ENCODE measurements at regions not wholly inside any gene's neighbourhood (a gene's known extent, or its start where the extent isn't known, plus 50 kb on each side); places are given as distances from the start of the nearest gene placed in this dataset.

- TF ChIP-seq CTCF (IDR thresholded peaks at IDR 0.05; ENCODE audit: low read length) (no peak), EZH2 (IDR thresholded peaks at IDR 0.05; ENCODE audit: borderline replicate concordance, low read length) (no peak)
Measured at GRCh38 chr2:198405311-198405710, 600.9 kb downstream of the PLCL1 start.

Data from OCI-LY1 (cell line).